GM19467 (cell line): ENCODE measurements at regions not wholly inside any gene's neighbourhood (a gene's known extent, or its start where the extent isn't known, plus 50 kb on each side); places are given as distances from the start of the nearest gene placed in this dataset.

ENCODE experiments used
- ATAC-seq: cut with Tn5 transposase; IDR thresholded peaks from one replicate; pipeline ENCODE4 v1.9.1; 2021; ENCODE audit warnings: mild to moderate bottlenecking, moderate library complexity; ENCODE audit not compliant: unreplicated experiment

DNA sequence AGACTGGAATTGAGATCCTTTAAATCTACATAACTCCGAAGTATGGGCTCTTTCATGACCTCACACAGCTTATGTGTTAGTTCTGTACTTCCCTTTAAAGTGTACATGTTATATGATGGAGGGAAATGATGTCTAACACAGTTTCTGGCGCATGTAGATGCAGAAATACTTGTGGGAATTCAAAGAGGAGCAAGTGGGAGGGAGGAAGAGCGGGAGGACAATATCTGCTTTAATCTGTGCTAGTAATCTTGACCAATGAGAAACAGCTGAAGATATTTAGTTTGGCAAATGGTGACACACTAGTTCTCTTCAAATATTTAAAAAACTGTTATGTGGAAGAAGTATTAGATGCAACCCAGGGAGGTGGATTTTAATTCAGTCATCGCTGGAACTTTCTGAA, 62.9 kb upstream of the PLEKHG1 start:
- no peak for ATAC-seq

DNA sequence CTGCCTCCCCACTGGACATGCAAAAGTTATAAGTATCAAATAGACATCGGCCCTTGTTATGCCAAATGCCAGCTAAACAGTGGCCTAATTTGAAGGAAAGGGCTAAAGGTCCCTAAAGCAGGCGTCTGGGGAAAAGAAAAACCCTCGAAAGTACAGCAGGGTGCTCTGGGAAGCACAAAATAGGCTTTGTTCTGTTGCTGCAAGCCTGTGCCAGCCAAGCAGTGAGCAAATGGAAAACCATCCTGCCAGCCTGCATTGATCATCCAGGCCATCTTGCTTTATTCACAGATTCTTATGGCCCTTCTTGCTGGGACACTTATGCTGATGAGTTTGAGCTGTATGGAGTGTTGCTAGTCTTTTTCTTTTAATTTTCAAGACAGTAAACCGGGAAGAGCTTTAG, 62.2 kb upstream of the PLEKHG1 start:
- ATAC-seq = no peak

DNA sequence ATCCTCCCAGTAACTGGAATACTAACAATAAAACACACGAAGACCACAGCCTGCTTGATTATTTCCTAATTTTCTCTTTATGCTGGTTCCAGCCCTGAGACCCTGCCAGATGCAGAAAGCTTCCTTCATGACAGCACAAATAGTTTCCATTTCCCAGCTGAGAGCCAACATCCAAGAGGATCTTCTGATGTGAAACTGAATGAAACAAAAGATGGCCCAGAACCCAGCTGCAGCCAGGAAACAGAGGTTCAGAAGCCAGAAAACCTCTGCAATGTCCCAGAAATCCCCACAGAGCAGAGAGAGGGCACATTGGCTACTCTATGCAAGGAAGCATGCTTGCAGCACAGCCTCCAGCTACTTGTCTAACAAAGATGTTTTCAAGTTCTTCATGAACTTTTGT, 61.8 kb upstream of the PLEKHG1 start:
- no peak for ATAC-seq

DNA sequence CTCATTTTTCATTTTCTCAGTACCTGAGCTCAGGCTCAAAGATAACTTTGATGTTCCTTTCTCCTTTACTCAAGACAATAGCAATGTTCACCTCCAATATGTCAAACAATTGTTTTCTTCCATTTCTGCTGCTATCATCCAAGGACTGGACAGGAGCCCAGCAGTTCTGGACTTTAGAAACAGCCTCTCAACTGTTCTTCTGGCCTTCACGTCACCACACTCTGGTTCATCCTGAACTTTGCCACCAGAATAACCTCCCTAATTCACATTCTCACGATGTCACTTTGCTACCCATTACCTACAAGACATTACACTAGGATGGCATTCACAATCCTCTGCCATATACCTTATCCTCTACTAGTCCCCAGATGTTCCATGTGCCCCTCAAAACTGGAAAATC, 60.6 kb upstream of the PLEKHG1 start:
- ATAC-seq = no peak

DNA sequence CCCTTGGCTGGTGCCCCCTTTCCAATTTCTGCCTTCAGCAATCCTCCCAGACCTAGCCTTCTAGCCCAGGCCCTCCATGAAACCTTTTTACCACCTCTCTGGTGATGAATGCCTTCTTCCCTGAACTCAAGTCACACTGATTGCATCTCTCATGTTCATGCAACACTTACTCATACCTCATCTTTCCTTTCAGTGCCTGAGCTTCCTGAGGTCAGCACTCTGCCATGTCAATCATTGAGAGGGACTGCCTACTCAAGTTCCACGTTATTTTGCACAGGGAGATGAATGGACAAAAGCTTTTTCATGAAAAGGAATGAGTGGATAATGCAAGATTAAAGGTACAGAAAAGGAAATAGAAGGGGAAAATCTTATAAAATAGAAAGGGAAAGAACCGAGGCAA, 60.1 kb upstream of the PLEKHG1 start:
- no peak for ATAC-seq

DNA sequence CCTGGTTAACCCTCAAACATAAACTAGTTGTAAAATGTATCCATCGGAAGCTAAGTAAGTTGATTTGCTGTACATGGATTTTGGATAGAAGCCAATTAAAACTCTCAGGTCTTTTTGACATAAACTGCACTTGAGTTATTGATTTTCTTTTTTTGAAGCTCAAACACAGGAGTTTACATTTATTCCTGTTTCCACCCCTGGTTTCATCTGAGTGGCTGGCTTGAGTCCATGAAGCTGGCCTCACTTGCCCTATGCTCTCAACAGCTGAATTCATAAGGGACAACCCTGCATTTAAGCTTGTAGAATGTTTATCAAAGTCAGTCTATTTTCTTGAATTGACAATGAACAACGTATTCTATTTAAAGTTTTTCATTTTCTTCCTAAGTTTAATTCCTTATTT, 58.1 kb upstream of the PLEKHG1 start:
- ATAC-seq = no peak

DNA sequence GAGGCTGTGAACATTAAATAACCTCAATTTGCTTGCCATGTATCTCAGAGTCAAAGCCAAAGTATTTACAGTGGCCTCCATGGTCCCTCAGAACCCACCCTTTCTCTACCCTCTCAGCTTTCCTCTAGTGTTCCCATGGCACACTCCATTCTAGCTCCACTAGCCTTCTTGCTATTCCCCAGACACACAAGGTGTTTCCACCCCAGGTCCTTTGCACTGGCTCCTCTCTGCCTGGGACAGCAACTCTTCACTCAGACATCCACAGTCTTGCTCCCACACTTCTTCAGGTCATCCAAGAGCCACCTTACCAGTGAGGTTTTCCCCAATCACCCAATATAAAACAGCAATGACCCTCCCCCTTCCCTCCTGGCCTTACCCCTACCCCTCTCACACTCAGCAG, 56.5 kb upstream of the PLEKHG1 start:
- no peak for ATAC-seq

DNA sequence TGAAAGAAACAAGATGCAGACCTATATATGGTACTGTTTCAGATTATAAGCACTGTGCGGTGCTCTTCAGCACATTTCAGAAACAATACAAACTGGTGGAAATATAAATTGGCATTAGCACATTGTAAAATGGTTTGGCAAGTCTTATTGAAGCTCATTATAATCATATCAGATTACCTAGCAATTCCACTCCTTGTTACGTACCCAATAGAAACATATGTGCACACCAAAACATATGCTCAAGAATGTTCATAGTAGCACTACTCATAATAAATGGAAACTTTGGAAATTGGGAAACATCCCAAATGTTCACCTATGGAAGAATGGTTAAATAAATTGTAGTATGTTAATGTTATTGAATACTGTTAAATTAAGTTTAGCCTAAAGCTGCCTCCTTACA, 54.9 kb upstream of the PLEKHG1 start:
- ATAC-seq = no peak

DNA sequence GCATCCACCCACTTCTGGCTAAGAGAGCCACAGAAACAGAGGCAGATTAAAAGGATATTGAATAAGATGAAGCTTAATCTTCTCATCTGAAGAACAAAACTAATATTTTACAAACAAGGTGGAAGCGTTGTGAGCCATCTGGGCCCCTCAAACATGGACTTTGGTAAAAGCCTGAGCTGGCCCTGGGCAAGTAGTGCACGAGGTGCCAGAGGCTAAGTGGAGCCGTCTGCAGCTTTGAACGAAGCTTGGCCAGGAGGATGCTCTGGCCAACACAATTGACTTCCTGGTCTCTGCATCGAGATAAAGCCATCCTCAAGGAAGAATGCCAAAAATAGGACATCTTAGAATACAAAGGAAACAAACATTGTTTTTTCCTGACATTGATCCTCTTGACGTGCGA, 53.2 kb upstream of the PLEKHG1 start:
- no peak for ATAC-seq

DNA sequence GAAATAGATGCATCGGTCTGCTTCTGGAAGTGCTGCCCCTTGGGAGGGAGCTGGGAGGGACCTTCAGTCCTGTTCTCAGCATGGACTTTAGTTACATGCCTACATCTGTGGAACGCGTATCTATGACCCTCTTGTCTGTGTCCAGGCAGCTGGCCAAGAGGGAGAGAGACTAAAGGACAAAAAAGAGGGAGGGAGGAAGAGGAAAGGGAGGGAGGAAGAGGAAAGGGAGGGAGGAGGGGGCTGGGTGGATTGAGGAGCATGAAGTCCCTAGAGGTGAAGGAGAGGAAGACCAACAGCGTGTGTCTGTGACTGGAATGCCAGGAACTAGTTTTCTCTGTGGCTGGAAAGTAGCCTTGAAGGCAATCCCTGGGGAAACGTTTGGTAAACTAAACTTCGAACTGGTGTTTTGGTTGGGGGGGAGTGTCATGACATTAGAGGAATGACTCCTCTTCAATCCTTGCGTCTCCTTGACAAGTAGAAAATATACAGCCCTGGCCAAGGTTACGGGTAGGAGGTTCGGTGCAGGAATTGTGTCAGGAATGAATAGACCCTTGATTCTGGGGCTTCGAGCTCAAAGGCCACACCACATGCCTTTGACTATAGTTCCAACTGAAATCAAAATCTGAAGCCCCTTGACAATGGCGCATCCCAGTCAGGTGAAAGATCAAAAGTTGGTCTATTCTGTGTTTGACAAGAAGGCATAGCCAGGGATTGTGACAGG, 52.0 kb upstream of the PLEKHG1 start:
- no peak for ATAC-seq

DNA sequence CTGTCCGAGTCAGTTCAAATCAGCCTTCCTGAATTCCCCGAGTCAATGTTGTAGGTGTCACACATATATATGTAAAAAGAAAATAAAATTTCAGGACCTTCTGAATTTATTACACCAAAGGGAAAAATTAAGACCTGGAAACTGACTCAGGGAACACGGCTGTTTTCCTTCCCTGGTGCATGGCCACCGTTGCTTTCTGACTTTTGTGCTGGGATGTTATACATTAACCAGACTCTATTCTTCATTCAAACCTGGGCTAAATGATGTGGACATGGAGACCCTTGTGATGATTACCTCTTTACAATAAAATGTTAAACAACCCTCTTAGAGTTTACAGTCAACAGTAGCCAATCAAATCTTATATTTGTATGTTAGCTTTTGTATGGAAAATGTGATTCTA, 51.4 kb upstream of the PLEKHG1 start:
- no peak for ATAC-seq

DNA sequence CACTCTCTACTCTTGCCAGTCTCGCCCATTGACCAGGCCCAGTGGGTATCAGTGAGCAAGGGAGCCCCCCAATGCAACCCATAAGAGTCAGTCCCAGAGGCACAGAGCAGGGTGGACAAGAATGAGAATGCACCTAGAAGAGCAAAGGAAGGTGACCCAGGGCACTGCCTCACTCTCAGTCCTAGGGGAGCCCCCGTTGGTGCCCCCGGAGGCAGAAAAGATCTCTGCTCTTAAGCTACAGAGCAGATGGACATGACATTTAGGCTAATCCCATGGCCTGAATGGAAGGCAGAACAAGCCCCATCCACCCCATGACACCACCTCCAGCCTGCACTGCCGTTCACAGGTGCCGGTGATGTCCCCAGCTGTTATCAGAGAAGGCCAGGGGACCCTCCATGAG, 50.7 kb upstream of the PLEKHG1 start:
- ATAC-seq = no peak

DNA sequence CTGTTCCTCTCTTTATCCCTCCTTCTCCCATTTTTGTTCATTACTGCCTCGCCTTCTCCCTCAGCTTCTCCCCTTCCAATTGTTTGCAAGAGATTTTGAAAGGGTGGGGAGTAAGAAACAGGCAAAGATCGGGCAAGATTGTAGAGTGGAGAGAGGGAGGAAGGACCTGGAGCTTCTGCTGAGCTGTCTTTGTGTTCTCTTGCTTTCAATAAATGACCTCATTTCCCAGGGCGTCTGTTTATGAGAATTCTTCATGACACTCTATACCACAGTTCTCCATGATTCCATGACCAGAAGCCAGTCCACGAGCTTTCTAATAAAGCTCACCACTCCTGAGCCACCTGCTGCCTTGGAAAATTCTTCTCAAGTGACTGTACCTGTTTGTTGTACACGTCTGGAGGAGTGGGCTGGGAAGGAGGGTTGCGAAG, 50.0 kb upstream of the PLEKHG1 start:
- ATAC-seq = no peak
